Endothelial cell of umbilical vein (primary cell): ENCODE measurements at regions not wholly inside any gene's neighbourhood (a gene's known extent, or its start where the extent isn't known, plus 50 kb on each side); places are given as distances from the start of the nearest gene placed in this dataset.

Experiments used
- BruUV-seq: library from RNA; stranded (reverse); fragments of 400-500 nt; replicated peaks from 2 replicates; lab custom pipeline; 2021; lab: Mats Ljungman, UMichigan
- CTCF ChIA-PET: fragments of 300-600, 350-600 bp; sonication (Branson Sonifier 250); formaldehyde crosslinking; loops from one replicate; lab custom pipeline; 2021; ENCODE audit warnings: antibody characterized with exemption, inconsistent platforms; lab: Charles Lee
- POLR2A ChIA-PET: fragments of 300-600, 350-600 bp; sonication (Branson Sonifier 250); formaldehyde crosslinking; loops from one replicate; lab custom pipeline; 2021; ENCODE audit warnings: antibody characterized with exemption, inconsistent platforms; lab: Charles Lee
- DNase-seq: peaks from one replicate; pipeline ENCODE4 v3.0.0-alpha.2; 2011; ENCODE audit warnings: low read depth, low spot score
- FAIRE-seq: peaks from 2 replicates; lab custom pipeline; 2011; peaks lifted over from hg19 to GRCh38; lab: Jason Lieb, UNC
- H2AFZ ChIP-seq: 2 replicates; pipeline ENCODE4 v1.6.0; 2012; ENCODE audit warnings: low read depth, low read length, control low read depth, inconsistent platforms
- H3K27ac ChIP-seq: 2 replicates; pipeline ENCODE4 v1.5.1; 2011; ENCODE audit warnings: low read depth, mild to moderate bottlenecking, control low read depth, low read length, moderate library complexity; ENCODE audit not compliant: insufficient read depth
- H3K27me3 ChIP-seq, 2 experiments: 2 replicates each; pipeline versions ENCODE4 v1.6.0 to v1.6.1; 2011; ENCODE audit warnings: low read length in 2 of 2, mixed read lengths in 1 of 2; ENCODE audit not compliant: control insufficient read depth in 2 of 2, insufficient read depth in 2 of 2
- H3K36me3 ChIP-seq, 2 experiments: 2 replicates in 1 of 2; 3 replicates in 1 of 2; pipeline ENCODE4 v1.5.1; 2011; ENCODE audit warnings: low read length in 2 of 2, mild to moderate bottlenecking in 1 of 2, moderate library complexity in 1 of 2; ENCODE audit not compliant: control insufficient read depth in 2 of 2, insufficient read depth in 2 of 2; ENCODE audit errors: extremely low read depth in 1 of 2
- H3K4me1 ChIP-seq: 3 replicates; pipeline ENCODE4 v1.5.1; 2011; ENCODE audit warnings: mild to moderate bottlenecking, low read length; ENCODE audit not compliant: control insufficient read depth, insufficient read depth; ENCODE audit errors: extremely low read depth
- H3K4me2 ChIP-seq: 2 replicates; pipeline ENCODE4 v1.6.1; 2011; ENCODE audit warnings: low read length, control low read depth, mixed read lengths; ENCODE audit not compliant: insufficient read depth
- H3K4me3 ChIP-seq, 3 experiments: fragments of 200-600 bp in 1 of 3; sonication (generic), shearing (Covaris generic) in 1 of 3; replicated peaks in 1 of 3; 2 replicates each; pipeline ENCODE4 v1.5.1; 2011 to 2016; ENCODE audit warnings: control low read depth in 3 of 3, low read length in 3 of 3, mild to moderate bottlenecking in 2 of 3, inconsistent platforms in 1 of 3, low read depth in 1 of 3, moderate library complexity in 1 of 3; ENCODE audit not compliant: insufficient read depth in 1 of 3
- H3K79me2 ChIP-seq: 2 replicates; pipeline ENCODE4 v1.6.0; 2012; ENCODE audit warnings: low read length, inconsistent platforms; ENCODE audit not compliant: control insufficient read depth, insufficient read depth
- H3K9ac ChIP-seq: replicated peaks from 2 replicates; pipeline ENCODE3; 2011; ENCODE audit warnings: low read length, control low read depth; ENCODE audit not compliant: insufficient read depth; ENCODE audit errors: extremely low read depth
- H3K9me1 ChIP-seq: replicated peaks from 3 replicates; pipeline ENCODE4 v1.6.0; 2011; ENCODE audit warnings: mild to moderate bottlenecking, low read length; ENCODE audit not compliant: control insufficient read depth, insufficient read depth; ENCODE audit errors: extremely low read depth
- H3K9me3 ChIP-seq: replicated peaks from 2 replicates; pipeline ENCODE4 v1.5.1; 2012; ENCODE audit warnings: low read length, inconsistent platforms; ENCODE audit not compliant: control insufficient read depth, insufficient read depth
- H4K20me1 ChIP-seq: replicated peaks from 2 replicates; pipeline ENCODE3; 2011; ENCODE audit warnings: mild to moderate bottlenecking, low read length; ENCODE audit not compliant: control insufficient read depth, insufficient read depth; ENCODE audit errors: extremely low read depth
- CTCF ChIP-seq, 2 donors: IDR thresholded peaks; 1 replicate in 1 of 2; 2 replicates in 1 of 2; pipeline ENCODE4 v1.5.1; 2011; ENCODE audit warnings: low read length in 2 of 2, mild to moderate bottlenecking in 2 of 2, moderate library complexity in 2 of 2, control low read depth in 1 of 2, inconsistent platforms in 1 of 2, low read depth in 1 of 2; ENCODE audit not compliant: insufficient read depth in 1 of 2; ENCODE audit errors: extremely low read depth in 1 of 2
- EZH2 ChIP-seq: IDR thresholded peaks from 2 replicates; pipeline ENCODE4 v1.6.1; 2012; ENCODE audit warnings: borderline replicate concordance, low read depth, mild to moderate bottlenecking, moderate library complexity, low read length, inconsistent platforms; ENCODE audit not compliant: severe bottlenecking
- FOS ChIP-seq: IDR thresholded peaks from 2 replicates; pipeline ENCODE4 v1.6.1; 2011; ENCODE audit warnings: mild to moderate bottlenecking, low read length, moderate library complexity, borderline replicate concordance; ENCODE audit not compliant: insufficient read depth
- GATA2 ChIP-seq: IDR thresholded peaks from 2 replicates; pipeline ENCODE4 v1.7.0; 2011; ENCODE audit warnings: low read depth, mild to moderate bottlenecking, moderate library complexity, mixed read lengths, low read length; ENCODE audit not compliant: insufficient read length, insufficient read depth
- JUN ChIP-seq: IDR thresholded peaks from 2 replicates; pipeline ENCODE4 v1.6.1; 2011; ENCODE audit warnings: borderline replicate concordance, low read depth; ENCODE audit not compliant: insufficient read length, insufficient read depth
- MAX ChIP-seq: IDR thresholded peaks from 2 replicates; pipeline ENCODE4 v1.6.1; 2011; ENCODE audit not compliant: insufficient read depth, insufficient read length
- MYC ChIP-seq: IDR thresholded peaks from one replicate; pipeline ENCODE4 v1.6.1; 2011; ENCODE audit warnings: mild to moderate bottlenecking, low read depth, low read length
- POLR2A ChIP-seq: IDR thresholded peaks from 2 replicates; pipeline ENCODE4 v1.6.1; 2012; ENCODE audit warnings: low read depth, mild to moderate bottlenecking, control low read depth, low read length
- POLR2AphosphoS5 ChIP-seq: IDR thresholded peaks from 2 replicates; pipeline ENCODE4 v1.6.1; 2012; ENCODE audit warnings: low read depth, mild to moderate bottlenecking, control low read depth, low read length, moderate library complexity; ENCODE audit not compliant: insufficient read depth
- dilution Hi-C: fragments of 300-500 bp; cut with MboI; formaldehyde crosslinking; loops from one replicate; pipeline ENCODE4 v1.15.0; 2019; ENCODE audit warnings: low sequenced_read_pairs; ENCODE audit not compliant: extremely low pct_ligation_motif_present
- intact Hi-C: fragments of 100-400 bp; cut with micrococcal nuclease; formaldehyde crosslinking; loops from one replicate; pipeline ENCODE4 v1.10.0; 2022

- no peaks in the 10 kb centered on the region for H3K36me3 ChIP-seq
- H3K4me2 ChIP-seq: no peak overlapping the region
- no peaks in the 10 kb centered on the region for H3K79me2 ChIP-seq
- FAIRE-seq (no peak), DNase-seq (no peak)
- H3K9me3 ChIP-seq: no peaks in the 10 kb centered on the region
- no peak overlapping the region for H3K4me3 ChIP-seq
- peaks cover 5% of the 10 kb centered on the region for H3K4me1 ChIP-seq
- intact Hi-C loops (no loop called here), dilution Hi-C loops (no loop called here)
- H4K20me1 ChIP-seq: peaks cover 2% of the 10 kb centered on the region
- H3K27ac ChIP-seq: no peak overlapping the region
- H3K27me3 ChIP-seq: no peaks in the 10 kb centered on the region
- POLR2A ChIA-PET: no interaction called here
- H3K9me1 ChIP-seq: no peaks in the 10 kb centered on the region
- H2AFZ ChIP-seq: peak overlapping the region; percentile 17
- H3K9ac ChIP-seq: no peak overlapping the region
- CTCF ChIA-PET: no interaction called here
- BruUV-seq: no TSS peak
- TF ChIP-seq FOS (no peak), EZH2 (no peak), CTCF (IDR thresholded peaks at IDR 0.05; ENCODE audit: extremely low read depth in 1 of 2, insufficient read depth in 1 of 2, low read depth in 1 of 2, low read length in 2 of 2) (no peak), JUN (no peak), POLR2AphosphoS5 (no peak), GATA2 (no peak), MYC (no peak), MAX (no peak), POLR2A (no peak)
Observed at GRCh38 chr18:44626807-44627206, 53.9 kb upstream of the SETBP1 start.
